GM12865 (cell line): ENCODE measurements at regions not wholly inside any gene's neighbourhood (a gene's known extent, or its start where the extent isn't known, plus 50 kb on each side); places are given as distances from the start of the nearest gene placed in this dataset.

ENCODE experiments used
- DNase-seq: peaks from one replicate; pipeline ENCODE4 v3.0.0; 2010; ENCODE audit warnings: low read depth
- H3K4me3 ChIP-seq: 2 replicates; pipeline ENCODE4 v1.5.1; 2011; ENCODE audit warnings: mild to moderate bottlenecking, low read depth, low read length, control low read depth
- TF ChIP-seq, protein P1 (sequence below): IDR thresholded peaks from 2 replicates; pipeline ENCODE4 v1.5.1; 2011; ENCODE audit warnings: low read length, control low read depth, low read depth, inconsistent platforms; ENCODE audit not compliant: insufficient read depth; ENCODE audit errors: missing control alignments

DNA sequence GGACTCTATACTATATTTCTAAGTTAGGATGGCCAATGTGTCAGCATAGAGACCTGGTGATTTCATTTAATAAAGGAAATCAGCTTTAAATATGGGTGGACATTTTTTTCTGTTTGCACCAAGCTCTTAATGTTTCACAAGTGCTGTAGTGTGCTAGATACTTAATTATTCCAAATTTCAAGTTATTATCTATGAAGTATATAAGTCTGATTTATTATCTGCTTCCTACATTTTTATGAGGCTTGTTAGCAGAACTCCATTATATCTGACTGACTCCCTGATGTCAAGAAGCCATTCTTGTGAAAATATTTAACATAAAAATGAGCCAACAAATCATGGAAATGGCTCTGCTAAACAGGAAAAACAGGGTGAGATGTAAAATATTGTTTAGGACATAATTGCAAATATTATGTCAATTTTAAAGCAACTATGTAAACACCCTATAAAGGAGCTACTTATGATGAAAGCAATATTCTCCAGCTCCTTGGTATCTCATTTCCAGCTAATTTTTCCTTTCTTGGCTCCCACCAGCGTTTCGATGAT lies 1415.2 kb downstream of the GATA3 start:
- H3K4me3 ChIP-seq, result no peak overlapping the region
- TF ChIP-seq, protein P1, sequence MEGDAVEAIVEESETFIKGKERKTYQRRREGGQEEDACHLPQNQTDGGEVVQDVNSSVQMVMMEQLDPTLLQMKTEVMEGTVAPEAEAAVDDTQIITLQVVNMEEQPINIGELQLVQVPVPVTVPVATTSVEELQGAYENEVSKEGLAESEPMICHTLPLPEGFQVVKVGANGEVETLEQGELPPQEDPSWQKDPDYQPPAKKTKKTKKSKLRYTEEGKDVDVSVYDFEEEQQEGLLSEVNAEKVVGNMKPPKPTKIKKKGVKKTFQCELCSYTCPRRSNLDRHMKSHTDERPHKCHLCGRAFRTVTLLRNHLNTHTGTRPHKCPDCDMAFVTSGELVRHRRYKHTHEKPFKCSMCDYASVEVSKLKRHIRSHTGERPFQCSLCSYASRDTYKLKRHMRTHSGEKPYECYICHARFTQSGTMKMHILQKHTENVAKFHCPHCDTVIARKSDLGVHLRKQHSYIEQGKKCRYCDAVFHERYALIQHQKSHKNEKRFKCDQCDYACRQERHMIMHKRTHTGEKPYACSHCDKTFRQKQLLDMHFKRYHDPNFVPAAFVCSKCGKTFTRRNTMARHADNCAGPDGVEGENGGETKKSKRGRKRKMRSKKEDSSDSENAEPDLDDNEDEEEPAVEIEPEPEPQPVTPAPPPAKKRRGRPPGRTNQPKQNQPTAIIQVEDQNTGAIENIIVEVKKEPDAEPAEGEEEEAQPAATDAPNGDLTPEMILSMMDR, result no peak
- no peak for DNase-seq

DNA sequence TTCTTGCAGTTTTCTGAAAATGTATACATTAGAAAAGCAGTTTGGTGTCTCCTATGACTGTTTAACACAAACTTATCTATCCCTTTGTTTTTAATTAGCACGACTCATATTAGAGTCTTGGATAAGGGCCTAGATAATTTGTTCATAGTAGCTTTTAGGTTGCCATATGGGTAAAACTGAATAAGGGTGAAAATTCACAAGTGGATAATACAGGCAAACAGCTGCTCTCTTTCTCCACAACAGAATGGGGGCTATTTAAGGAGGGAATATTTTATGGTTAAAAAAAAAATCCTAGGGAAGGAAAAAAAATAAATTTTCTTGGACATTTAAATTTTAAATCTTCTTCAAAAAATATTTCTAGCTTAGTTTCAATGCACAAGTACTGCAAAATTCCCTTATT lies 1416.1 kb downstream of the GATA3 start:
- no peak for DNase-seq
- TF ChIP-seq, protein P1, result no peak
- H3K4me3 ChIP-seq, result no peak overlapping the region

DNA sequence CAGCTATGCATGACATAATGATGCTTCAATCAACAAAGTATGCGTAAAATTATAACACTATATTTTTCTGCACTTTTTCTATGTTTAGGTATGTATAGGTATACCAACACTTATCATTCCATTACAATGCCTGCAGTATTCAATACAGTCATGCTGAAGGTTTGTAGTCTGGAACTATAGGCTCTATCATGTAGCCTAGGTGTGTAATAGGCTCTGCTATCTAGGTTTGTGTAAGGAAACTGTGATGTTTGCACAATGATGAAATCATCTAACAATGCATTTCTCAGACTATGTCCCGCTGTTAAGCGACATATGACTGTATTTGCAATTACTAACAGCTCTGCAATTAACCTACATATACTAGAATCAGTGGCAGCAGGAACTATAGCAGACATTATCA lies 1447.5 kb downstream of the GATA3 start:
- TF ChIP-seq, protein P1, result no peak
- DNase-seq, result no peak

DNA sequence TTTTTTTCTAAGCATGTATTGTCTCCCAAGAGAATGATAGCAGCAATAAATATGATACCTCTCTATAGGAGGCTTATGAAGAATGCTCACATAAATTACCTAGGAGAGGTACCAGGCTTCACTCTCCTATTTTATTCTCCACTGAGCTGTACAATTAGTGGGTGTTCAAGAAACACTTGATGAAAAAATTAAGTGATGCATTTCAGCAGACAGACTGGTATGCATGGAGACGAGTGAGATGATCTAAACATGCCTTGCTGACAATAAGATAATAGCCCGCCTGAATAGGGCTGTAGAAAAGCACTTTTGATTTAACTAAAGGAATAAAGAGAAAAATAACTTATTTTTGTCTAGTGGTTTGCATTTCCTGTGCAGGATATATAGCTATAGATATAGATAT lies 1449.7 kb downstream of the GATA3 start:
- TF ChIP-seq, protein P1, result no peak
- H3K4me3 ChIP-seq, result no peak overlapping the region
- DNase-seq, result no peak

More for the DNA sequence above, 1447.5 kb downstream of the GATA3 start:
- no peak overlapping the region for H3K4me3 ChIP-seq

DNA sequence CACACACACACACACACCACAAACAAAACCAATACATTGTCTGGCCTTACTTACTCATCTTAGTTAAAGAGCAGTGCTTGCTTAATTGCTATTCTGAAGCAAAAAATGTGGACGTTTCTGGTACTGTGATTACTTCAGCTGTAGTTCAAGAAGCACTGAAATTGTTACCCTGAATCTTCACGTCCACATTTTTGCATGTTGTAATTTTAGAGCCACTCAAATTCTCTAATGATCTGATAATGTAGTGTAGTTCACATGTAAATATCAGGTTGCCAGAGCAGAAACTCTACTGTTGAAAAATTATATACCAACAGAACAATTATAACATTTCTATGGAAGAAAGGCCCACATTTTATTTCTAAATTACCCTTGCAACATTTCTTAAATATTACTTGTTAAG lies 1451.1 kb downstream of the GATA3 start:
- no peak for DNase-seq
- TF ChIP-seq, protein P1, result no peak
- H3K4me3 ChIP-seq, result no peak overlapping the region

DNA sequence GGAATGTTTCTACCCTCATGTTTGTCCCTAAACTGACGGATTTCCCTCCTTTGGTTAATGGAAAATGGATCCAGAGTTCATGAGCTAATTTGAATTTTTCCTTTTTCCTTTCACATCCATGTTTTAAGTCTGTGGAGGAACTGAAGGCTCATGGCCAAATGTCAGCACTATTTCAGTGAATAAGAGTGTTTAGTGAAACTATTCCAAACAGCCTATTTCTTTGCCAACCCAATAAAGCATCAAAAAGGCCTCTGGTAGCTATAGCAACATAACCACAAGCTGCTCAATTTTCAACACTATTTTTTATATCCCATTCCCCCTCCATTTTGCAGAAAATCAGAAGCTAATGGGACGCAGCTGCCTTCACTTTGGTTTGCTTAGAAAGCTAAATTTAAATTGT lies 1454.1 kb downstream of the GATA3 start:
- no peak overlapping the region for H3K4me3 ChIP-seq
- DNase-seq, result no peak
- TF ChIP-seq, protein P1, result no peak

DNA sequence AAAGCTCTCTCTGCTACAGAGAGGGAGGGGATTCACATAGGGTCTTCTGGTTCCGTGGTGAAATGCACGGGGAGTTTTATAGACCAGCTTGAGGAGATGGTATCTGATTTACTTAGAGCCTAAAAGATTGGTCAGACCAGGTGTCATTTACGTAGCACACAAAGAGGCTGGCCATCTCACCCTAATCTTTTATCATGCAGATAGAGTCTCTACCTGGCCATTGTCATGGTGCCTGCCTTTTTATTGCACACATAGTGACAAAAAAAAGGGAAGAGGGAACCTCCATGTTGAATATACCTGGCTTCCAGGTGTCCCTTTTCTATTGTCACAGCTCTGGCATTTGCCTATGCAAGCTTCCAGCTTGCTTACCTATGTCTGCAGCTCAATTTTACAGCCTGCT lies 1456.1 kb downstream of the GATA3 start:
- no peak overlapping the region for H3K4me3 ChIP-seq
- no peak for DNase-seq
- TF ChIP-seq, protein P1, result no peak
